ENCODE measurements at regions not wholly inside any gene's neighbourhood (a gene's known extent, or its start where the extent isn't known, plus 50 kb on each side); places are given as distances from the start of the nearest gene placed in this dataset.

DNA sequence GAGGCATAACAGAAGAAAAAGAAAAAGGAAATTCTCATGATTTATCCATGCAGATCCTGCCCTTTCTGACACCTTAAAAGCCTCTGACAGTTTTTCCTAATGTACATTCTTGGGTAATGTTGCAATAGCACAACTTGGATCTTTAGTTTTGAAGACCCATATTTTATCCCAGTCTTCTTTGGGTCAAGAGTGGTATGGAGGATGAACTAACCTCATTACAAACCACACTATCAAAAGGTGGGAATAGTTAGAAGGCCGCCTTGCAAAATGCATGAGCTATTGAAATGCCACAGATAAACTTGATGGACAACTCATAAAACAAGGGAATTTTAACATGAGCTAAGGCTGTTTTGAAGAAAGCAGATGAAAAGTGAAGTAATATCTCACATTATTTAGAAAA, 1479.8 kb upstream of the ACVR2A start:
- DNase-seq (ENCODE audit: low spot score in 2 of 2) = no peak
- no peak for FAIRE-seq

DNA sequence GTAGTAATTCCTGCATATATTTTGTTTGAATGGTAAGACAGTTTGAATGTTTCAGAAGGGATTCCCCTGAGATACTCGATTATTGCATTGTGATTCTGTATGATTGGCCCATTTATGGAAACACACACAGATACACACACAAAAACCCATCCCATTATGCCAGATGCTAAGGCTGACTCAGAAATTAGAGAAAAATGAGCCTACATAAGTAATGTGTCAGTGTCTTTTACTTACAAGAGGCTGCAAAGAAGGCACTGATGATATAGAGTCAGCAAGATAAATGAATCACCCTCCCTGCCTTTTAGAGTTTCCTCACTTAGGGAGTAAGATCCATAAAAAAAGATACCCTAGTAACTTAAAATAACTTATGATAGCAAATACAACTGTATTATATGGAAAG, 1481.1 kb upstream of the ACVR2A start:
- FAIRE-seq (no peak), DNase-seq (ENCODE audit: low spot score in 2 of 2) (no peak)

DNA sequence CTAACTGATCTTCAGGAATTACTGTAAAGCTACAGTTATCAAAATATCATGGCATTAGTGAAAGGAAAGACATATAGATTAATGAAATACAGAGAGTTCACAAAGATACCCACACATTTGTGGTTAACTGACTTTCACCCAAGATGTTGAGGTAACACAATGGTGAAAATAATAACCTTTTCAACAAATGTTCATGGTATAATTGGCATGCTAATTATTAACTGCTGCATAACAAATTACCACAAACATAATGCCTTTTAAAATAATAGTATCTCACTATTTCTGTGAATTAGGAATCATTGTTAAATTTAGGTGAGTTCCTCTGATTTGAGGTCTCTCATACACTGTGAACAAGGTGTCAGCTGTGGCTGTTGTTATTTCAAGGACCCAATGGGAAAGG, 1493.1 kb upstream of the ACVR2A start:
- no peak for FAIRE-seq

DNA sequence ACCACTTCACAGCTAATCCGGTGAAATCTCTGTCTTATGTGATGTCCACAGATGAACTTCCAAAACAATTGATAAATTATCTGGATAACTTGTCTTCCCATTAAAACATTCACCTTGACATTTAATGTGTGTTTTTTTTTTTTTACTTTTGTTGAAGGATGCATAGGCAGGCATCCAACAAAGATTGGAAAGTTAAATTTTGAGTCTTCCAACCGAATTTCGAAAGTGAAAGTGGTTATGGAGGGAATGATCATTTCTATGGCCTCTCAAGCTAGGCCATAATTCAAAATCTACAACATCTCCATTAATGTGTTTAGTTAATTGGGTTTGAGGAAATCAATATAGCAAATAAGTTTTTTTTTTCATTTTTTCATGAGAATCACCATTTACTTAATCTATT, 1495.5 kb upstream of the ACVR2A start:
- FAIRE-seq = no peak
- no peak for DNase-seq (ENCODE audit: low spot score in 2 of 2)

More for the DNA sequence above, 1493.1 kb upstream of the ACVR2A start:
- no peak for DNase-seq (ENCODE audit: low spot score in 2 of 2)

DNA sequence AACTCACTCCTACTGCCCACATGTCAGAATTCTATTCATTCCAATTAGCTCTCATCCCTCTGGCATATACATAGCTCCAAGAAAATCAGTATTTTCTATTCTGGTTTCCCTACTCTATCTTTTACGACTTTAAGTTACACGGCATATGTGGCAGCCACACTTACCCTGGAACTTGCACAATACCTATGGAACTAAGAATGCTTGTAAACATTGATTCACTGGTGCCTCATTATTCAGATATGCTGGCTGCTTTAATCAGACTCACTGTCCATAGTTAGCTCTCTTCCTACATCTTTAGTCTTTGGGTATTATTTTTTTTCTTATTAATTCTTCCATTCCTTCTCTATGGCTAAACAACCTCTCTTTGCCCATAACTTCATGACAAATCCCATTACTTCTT, 1519.9 kb upstream of the ACVR2A start:
- DNase-seq (ENCODE audit: low spot score in 2 of 2) (no peak), FAIRE-seq (no peak)

DNA sequence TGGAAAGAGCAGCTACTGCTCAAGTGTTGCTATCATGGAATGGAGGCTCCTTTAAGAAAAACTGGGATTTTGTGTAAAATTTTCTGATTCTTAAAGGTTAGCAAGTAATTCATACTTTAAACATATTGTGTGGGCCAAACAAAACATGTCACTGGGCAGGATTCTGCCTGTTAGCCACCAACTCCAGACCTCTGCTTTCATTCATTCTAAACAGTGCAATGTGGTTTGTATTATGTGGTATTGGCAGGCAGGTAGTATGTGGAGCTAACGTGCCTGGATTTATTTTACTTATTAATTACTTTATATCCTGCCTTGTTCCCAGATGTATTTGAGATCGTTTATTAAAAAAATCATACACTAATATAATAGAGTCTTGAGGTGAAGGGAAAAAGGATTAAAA, 1521.3 kb upstream of the ACVR2A start:
- DNase-seq (ENCODE audit: low spot score in 2 of 2) (no peak), FAIRE-seq (no peak)

DNA sequence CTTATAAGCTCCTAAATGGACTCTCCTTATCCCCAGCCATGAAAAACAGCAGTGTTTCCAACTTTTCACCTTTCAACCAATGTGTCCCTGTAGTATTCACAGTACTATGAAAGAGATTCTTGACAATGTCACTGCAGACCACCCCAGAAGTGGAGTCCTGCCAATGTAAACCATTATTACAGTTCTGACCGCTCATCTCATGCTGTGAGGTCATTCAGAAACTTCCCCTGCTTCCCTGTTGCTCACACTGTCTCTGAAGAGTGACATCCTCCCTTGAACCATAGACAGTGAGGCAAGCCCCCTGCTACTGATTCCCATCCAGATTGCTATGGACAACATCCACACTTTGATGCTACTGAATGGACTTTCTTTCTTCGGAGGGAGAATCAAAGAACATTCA, 1523.7 kb upstream of the ACVR2A start:
- no peak for FAIRE-seq
- no peak for DNase-seq (ENCODE audit: low spot score in 2 of 2)

DNA sequence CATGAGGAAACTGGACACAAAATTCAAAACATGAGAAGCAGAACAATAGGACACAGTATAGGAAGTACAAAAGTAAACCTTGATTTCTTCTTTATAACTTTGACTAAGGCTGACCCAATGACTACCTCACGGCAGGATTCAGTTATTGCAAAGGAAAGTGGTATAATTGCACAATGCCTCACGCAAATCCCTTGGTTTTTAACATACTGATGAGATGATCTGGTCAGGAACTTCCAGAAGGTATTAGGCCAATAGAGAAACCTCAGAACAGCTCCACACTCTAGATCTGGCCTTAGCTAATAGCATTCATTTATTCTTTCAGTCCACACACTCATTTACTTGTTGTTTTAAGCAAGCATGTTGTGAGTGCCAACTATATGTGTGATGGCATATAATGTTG, 1526.9 kb upstream of the ACVR2A start:
- FAIRE-seq = no peak
- DNase-seq (ENCODE audit: low spot score in 2 of 2) = no peak

DNA sequence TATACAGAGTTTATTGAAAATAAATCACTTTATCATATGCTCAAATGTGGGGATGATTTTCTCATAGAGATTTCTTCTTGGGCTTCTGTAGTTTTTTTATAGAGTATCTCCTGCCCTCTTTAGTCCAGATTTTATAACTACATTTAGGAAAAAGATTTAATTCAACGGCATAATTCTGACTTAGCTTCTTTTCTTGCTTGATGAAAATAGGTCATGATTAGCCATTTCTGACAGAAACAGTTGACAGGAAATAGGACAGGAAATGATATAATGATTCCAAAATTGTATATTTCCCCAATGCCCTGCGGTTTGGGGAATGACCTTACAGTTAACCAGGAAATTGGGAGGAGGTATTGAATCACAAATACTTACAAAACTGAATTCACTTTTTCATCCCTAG, 1531.9 kb upstream of the ACVR2A start:
- FAIRE-seq = no peak

DNA sequence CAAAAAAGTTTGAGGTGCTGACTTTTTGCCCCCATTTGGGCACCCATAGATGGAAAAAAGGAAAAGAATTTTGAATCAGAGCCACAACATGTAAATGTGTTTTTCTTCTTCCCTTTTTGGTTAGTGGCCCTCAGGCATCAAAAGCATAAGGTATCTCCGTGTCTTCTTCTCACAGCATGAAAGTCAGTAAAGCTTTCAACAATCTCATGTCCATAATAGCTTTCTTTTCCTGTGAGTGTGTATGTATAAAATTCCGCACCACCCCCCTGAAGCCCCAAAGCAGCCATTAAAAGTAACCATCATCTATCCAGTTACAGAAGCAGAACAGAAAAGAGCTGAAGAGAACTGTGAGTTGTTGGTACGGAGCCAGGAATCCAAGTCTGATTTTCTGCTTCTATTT, 1539.7 kb upstream of the ACVR2A start:
- FAIRE-seq (no peak), DNase-seq (ENCODE audit: low spot score in 2 of 2) (no peak)

More for the DNA sequence above, 1531.9 kb upstream of the ACVR2A start:
- DNase-seq (ENCODE audit: low spot score in 2 of 2) = peak in 1 of 2 donors; percentile 1

DNA sequence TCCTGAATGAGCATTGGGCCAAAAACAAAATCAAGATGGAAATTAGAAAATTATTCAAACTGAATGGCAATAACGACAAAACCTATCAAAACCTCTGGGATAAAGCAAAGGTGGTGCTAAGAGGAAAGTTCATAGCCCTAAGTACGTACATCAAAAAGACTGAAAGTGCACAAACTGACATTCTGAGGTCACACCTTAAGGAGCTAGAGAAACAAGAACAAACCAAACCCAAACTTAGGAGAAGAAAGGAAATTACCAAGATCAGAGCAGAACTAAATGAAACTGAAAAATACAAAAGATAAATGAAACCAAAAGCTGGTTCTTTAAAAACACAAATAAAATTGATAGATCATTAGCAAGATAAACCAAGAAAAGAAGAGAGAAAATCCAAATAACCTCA, 1543.5 kb upstream of the ACVR2A start:
- no peak for FAIRE-seq
- no peak for DNase-seq (ENCODE audit: low spot score in 2 of 2)

DNA sequence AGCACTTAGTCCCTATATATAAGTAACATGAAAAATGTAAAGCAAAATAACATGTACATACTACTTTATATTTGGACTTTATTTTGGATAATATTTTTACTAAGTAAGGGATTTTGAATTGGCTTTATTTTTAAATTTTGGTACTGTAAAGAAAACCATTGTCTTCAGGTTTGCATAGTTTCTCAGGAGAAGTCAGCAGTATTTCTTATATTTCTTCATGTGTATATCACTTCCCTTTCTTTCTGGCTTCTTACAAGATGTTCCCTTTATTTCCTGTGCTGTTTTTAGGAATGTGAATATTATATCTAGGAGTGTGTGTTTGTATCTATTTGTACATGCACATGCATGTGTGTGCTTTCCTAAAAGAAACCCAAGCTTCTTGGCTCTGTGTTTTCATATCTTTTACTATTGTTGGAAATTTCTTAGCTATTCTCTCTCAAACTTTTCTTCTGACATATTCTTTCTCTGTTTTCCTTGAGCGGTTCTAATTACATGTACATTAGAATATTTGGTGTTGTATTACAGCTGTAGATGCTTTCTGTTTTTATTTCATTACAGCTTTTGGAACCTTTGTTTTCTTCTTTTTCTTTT, 1549.7 kb upstream of the ACVR2A start:
- FAIRE-seq (no peak), DNase-seq (ENCODE audit: low spot score in 2 of 2) (no peak)

DNA sequence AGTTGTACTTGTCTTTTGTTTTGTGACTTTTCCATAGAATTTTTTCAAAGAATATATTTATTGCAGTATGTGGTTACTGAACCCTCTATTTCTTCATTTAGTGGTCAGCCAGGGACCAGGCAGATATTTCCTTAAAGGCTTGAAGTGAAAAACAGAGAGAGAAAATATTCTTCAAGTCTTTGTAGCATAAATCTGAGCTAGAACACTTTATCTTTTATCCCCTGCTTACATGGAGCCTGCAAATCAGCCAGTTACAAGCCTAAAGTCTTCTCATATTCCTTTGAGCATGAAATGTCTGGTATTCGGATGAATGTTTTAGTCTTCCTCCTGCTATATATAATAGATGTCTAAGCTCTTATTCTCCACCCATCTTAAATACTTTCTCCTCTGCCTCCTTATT, 1557.5 kb upstream of the ACVR2A start:
- FAIRE-seq = no peak
- DNase-seq (ENCODE audit: low spot score in 2 of 2) = no peak

DNA sequence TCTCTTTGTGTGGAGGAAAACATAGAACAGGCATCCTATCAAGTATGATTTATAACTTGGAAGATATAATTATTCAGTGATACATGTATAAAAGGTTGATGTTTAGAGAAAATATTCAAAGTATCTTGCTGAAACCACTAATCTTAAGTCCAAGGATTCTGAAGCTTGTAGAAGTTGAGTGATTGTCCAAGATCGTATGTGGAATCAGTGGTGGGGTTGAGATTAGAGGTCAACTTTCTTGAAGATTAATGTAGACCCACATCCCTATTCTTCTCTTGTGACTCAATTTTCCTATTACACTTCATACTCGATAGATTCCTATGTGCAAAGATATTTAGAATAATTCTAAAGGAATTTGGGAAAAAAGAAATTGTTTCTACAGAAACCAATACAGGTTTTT, 1565.9 kb upstream of the ACVR2A start:
- DNase-seq (ENCODE audit: low spot score in 2 of 2) = no peak
- FAIRE-seq = no peak

DNA sequence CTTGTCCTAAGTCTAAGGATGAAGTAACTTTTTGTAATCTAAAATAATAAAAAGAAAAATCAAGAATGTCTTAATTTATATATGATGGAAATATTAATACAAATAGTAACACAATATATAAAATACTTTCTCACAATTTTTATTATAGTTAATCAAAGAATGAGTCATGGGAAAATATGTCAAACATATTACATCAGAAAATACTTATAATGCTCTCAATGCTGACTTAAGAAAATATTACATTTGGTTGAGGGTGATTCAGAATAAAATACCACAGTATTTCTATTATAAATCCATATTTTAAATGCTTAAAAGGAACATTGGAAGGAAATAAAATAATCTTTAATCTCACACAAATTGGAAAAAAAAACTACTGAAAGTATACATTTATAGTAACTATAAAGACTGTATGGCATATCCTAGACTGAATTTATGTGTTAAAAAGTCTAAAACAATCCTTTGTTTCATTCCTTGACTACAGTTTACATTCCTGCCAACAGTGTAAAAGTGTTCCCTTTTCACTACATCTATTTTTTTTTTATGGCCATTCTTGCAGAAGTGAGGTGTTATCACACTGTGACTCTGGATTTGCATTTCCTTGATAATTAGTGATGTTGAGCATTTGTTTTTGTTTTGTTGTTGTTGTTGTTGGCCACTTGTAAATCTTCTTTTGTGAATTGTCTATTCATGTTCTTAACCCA, 1573.5 kb upstream of the ACVR2A start:
- FAIRE-seq (peak; percentile 94), DNase-seq (ENCODE audit: low spot score in 2 of 2) (no peak)

DNA sequence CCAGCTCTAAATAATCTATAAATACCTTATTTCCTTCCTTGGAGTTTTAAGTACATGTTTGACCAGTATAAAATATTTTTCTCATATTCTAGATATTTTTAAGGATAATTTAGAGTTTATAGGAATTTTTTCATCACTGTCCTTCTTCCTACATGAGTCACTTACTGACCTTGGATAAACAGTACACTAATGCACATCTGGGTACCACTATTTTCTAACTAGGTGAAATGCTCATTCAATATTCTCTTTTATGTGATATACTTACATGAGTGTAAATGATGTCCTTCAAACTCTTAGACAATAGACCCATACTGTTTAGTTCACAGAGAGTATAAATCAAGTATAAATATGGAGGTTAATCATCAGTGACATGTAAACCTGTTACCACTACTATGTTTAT, 1574.2 kb upstream of the ACVR2A start:
- no peak for FAIRE-seq

DNA sequence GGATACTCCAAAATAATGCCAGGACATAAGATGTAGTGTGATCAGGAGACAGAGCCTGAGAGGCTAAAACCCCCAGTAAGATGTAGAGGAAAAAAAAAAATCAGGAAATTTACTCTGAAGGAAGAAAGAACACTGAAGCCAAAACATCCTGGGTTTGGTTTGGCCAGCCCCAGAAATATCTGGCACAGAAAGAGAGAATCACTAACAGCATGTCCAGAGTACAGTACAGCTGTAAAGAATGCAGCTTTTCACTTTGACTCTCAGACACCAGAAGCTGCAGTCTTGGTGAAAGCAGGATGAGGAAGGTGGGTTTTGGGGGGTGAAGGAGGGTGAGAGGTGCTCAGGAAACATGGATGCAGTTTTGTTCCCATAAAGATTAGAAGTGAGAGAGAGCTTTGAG, 1577.7 kb upstream of the ACVR2A start:
- FAIRE-seq (no peak), DNase-seq (ENCODE audit: low spot score in 2 of 2) (no peak)

More for the DNA sequence above, 1574.2 kb upstream of the ACVR2A start:
- DNase-seq (ENCODE audit: low spot score in 2 of 2) = no peak

DNA sequence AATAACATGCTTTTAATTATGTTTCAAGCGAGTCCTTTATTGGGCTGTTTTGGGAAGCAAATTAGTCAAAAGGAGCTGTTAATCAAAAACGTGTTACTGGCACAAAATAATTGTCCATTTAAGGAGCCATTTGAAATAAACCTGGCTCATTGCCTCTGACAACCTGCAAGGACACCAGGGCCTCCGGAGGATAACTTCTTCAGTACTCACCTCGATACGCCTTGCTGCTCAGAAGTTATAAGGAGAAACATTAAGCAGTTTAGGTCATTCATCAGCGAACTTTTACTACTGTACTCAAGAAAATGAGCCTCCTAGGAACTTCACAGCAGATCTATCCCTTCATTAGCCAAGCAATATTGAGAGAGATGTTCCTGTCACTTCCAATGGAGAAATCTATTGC, 1579.2 kb upstream of the ACVR2A start:
- FAIRE-seq (no peak), DNase-seq (ENCODE audit: low spot score in 2 of 2) (no peak)

DNA sequence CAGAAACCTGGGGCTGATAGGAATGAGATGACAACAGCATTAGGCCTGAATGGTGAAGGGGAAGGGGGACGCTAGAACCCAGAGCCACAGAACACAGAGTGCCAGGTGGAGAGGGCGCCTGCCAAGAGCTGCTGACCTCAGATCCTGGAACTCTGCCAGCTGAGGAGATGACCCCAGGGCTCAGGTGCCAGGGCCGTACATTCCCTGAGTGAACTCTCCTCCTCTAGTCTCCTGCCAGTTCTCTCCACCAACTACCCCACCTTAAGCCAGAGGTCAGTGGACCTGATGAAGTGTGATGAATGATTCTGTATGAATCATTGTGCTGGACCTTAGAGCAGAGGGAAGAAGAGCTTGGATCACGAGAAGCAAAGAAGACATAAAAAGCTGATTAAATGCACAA, 1582.2 kb upstream of the ACVR2A start:
- DNase-seq (ENCODE audit: low spot score in 2 of 2) (no peak), FAIRE-seq (no peak)

DNA sequence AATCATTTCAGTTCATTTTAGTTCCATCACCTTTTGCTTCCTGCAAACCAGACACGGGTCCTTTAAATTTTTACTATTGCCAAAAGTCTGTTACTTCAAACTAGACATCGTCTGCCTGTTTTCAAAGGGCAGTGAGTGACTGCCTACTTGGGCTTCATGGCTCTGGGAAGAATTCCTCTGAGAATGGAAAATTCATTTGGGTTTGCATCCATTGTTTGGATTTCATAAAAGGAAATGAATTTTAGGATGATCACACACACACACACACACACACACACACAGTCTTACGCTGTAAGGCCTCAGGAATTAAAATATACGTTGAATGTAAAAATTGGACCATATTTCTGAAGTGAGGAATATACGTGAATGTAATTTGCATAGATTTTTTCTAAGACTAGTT, 1584.3 kb upstream of the ACVR2A start:
- FAIRE-seq (no peak), DNase-seq (ENCODE audit: low spot score in 2 of 2) (no peak)

DNA sequence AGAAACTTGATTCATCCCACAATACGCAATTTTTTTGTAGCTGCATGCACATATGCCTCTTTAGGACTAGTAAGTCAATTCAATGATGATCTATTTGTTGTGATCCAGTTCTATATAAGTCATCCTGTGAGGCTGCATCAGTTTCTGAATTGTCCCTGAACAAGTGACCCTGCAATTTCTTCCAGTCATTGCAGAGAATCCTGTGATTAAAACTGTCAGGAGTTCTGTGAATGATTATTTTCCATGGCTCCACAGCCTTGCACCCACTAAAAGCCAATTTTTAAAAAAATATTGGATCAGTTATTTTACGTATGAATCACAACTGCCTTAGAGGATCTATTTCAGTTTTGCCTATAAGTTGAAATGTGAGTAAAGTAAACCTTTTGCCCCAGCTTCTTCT, 1585.0 kb upstream of the ACVR2A start:
- DNase-seq (ENCODE audit: low spot score in 2 of 2) = no peak
- no peak for FAIRE-seq

DNA sequence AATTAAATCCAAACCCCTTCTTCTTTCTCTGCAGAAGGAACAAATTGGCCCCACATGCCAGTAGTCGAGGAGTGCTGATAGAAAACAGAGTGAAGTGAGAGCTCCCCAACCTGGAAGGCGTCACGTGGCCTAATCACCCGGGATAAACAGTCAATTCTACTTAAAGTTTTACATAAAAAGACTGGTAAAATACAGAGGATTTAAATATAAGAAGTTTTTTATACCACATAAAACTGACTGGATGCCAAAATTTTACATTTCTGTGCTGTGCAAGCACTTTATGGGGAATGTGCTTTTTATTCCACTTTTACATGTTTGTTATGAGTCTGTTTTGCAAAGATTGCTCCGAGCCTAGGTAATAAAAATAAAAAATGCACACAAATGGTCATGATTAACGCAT, 1586.8 kb upstream of the ACVR2A start:
- DNase-seq (ENCODE audit: low spot score in 2 of 2) (no peak), FAIRE-seq (no peak)

DNA sequence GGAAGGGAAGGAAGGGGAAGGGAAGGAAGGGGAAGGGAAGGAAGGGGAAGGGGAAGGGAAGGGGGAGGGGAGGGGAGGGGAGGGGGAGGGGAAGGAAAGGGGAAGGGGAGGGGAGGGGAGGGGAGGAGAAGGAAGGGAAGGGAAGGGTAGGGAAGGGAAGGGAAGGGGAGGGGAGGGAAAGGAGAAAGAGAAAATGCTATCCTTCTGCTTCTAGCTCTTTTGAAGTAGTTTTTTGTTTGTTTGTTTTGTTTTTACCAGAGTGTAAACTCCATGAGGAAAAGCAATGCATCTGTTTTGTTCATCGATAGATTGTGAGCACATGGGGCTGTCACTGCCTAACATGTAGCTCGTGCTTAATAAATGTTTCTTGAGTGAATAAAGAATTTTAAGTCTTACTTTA, 1592.7 kb upstream of the ACVR2A start:
- no peak for FAIRE-seq

More for the DNA sequence above, 1592.7 kb upstream of the ACVR2A start:
- DNase-seq (ENCODE audit: low spot score in 2 of 2) = no peak
